H1 (cell line): ENCODE measurements at regions not wholly inside any gene's neighbourhood (a gene's known extent, or its start where the extent isn't known, plus 50 kb on each side); places are given as distances from the start of the nearest gene placed in this dataset.

Experiments used
- CTCF ChIA-PET: fragments of 300-600 bp; sonication (Branson Sonifier 250); formaldehyde crosslinking; loops from one replicate; lab custom pipeline; 2021; ENCODE audit not compliant: partially characterized antibody; lab: Charles Lee
- POLR2A ChIA-PET: fragments of 300-600 bp; sonication (Branson Sonifier 250); formaldehyde crosslinking; loops from one replicate; lab custom pipeline; 2021; ENCODE audit warnings: inconsistent platforms; ENCODE audit not compliant: partially characterized antibody; lab: Charles Lee
- DNase-seq, 2 experiments: peaks; one replicate each; pipeline versions ENCODE4 v3.0.0 to v3.0.0-alpha.2; 2010 to 2022; ENCODE audit warnings: low spot score in 2 of 2, low read depth in 1 of 2, mixed read lengths in 1 of 2
- FAIRE-seq: peaks from 2 replicates; lab custom pipeline; 2011; peaks lifted over from hg19 to GRCh38; lab: Jason Lieb, UNC
- H2AFZ ChIP-seq: 2 replicates; pipeline ENCODE4 v1.8.1; 2012; ENCODE audit warnings: low read length, inconsistent platforms
- H2AK5ac ChIP-seq: 2 replicates; pipeline ENCODE4 v1.6.1; 2013; ENCODE audit warnings: low read depth, low read length
- H2BK120ac ChIP-seq: replicated peaks from 2 replicates; pipeline ENCODE3; 2013; ENCODE audit warnings: low read depth, low read length, inconsistent platforms
- H2BK12ac ChIP-seq: 2 replicates; pipeline ENCODE4 v1.6.1; 2013; ENCODE audit warnings: low read depth, low read length
- H2BK15ac ChIP-seq: 2 replicates; pipeline ENCODE4 v1.6.1; 2013; ENCODE audit warnings: low read length
- H2BK20ac ChIP-seq: 2 replicates; pipeline ENCODE4 v1.6.1; 2013; ENCODE audit warnings: low read length
- H2BK5ac ChIP-seq: 2 replicates; pipeline ENCODE4 v1.6.1; 2013; ENCODE audit warnings: low read depth, low read length
- H3K14ac ChIP-seq: 2 replicates; pipeline ENCODE4 v1.6.1; 2013; ENCODE audit warnings: inconsistent platforms; ENCODE audit not compliant: insufficient read length
- H3K18ac ChIP-seq: 2 replicates; pipeline ENCODE4 v1.6.1; 2013; ENCODE audit warnings: low read length; ENCODE audit errors: extremely low read depth
- H3K23ac ChIP-seq: 2 replicates; pipeline ENCODE4 v1.6.1; 2013; ENCODE audit warnings: inconsistent platforms; ENCODE audit not compliant: insufficient read length
- H3K23me2 ChIP-seq: 2 replicates; pipeline ENCODE4 v1.6.1; 2013; ENCODE audit warnings: low read depth, low read length
- H3K27ac ChIP-seq: 2 replicates; pipeline ENCODE4 v1.6.1; 2011; ENCODE audit warnings: low read depth, low read length, inconsistent platforms
- H3K27me3 ChIP-seq, 4 experiments: replicated peaks in 1 of 4; 1 replicate in 1 of 4; 2 replicates in 3 of 4; pipeline versions ENCODE4 v1.6.1 to v1.8.1; 2011 to 2013; ENCODE audit warnings: low read length in 3 of 4, mild to moderate bottlenecking in 3 of 4, inconsistent platforms in 2 of 4, mixed read lengths in 2 of 4, moderate library complexity in 1 of 4; ENCODE audit not compliant: control insufficient read depth in 3 of 4, insufficient read depth in 3 of 4; ENCODE audit errors: extremely low read depth in 1 of 4
- H3K36me3 ChIP-seq, 4 experiments: 2 replicates each; pipeline versions ENCODE4 v1.6.1 to v1.8.1; 2011 to 2013; ENCODE audit warnings: mild to moderate bottlenecking in 4 of 4, low read length in 3 of 4, moderate library complexity in 2 of 4, control low read depth in 1 of 4, inconsistent platforms in 1 of 4; ENCODE audit not compliant: insufficient read depth in 4 of 4, control insufficient read depth in 2 of 4
- H3K4ac ChIP-seq: replicated peaks from 2 replicates; pipeline ENCODE3; 2013; ENCODE audit warnings: low read length, low read depth, mixed read lengths, inconsistent platforms; ENCODE audit not compliant: insufficient read length
- H3K4me1 ChIP-seq, 4 experiments: replicated peaks in 1 of 4; 1 replicate in 1 of 4; 2 replicates in 3 of 4; pipeline versions ENCODE4 v1.6.1 to v1.8.1; 2011 to 2013; ENCODE audit warnings: low read length in 3 of 4, inconsistent platforms in 2 of 4, mixed read lengths in 1 of 4; ENCODE audit not compliant: insufficient read depth in 4 of 4, control insufficient read depth in 3 of 4
- H3K4me2 ChIP-seq, 2 experiments: 2 replicates each; pipeline versions ENCODE4 v1.6.1 to v1.8.1; 2011 to 2013; ENCODE audit warnings: low read depth in 2 of 2, low read length in 2 of 2, control low read depth in 1 of 2, inconsistent platforms in 1 of 2, mild to moderate bottlenecking in 1 of 2; ENCODE audit not compliant: insufficient read depth in 1 of 2
- H3K4me3 ChIP-seq, 4 experiments: fragments of 200-600, 300-600 bp in 1 of 4; sonication (generic), shearing (Covaris generic), sonication (Bioruptor Twin) in 1 of 4; 2 replicates each; pipeline versions ENCODE4 v1.5.1 to v1.8.1; 2011 to 2016; ENCODE audit warnings: low read length in 4 of 4, low read depth in 3 of 4, control low read depth in 2 of 4, inconsistent platforms in 2 of 4, mild to moderate bottlenecking in 2 of 4, mixed read lengths in 1 of 4, moderate library complexity in 1 of 4; ENCODE audit not compliant: insufficient read depth in 2 of 4; ENCODE audit errors: extremely low read depth in 1 of 4
- H3K56ac ChIP-seq: replicated peaks from 2 replicates; pipeline ENCODE3; 2013; ENCODE audit warnings: low read depth, mild to moderate bottlenecking, mixed read lengths, low read length, inconsistent platforms; ENCODE audit not compliant: insufficient read length
- H3K79me1 ChIP-seq: 2 replicates; pipeline ENCODE4 v1.6.1; 2013; ENCODE audit warnings: low read depth, low read length, control low read depth
- H3K79me2 ChIP-seq, 2 experiments: 2 replicates each; pipeline versions ENCODE4 v1.6.1 to v1.8.1; 2012 to 2013; ENCODE audit warnings: low read length in 2 of 2, mild to moderate bottlenecking in 2 of 2, inconsistent platforms in 1 of 2; ENCODE audit not compliant: insufficient read depth in 2 of 2, control insufficient read depth in 1 of 2
- H3K9ac ChIP-seq, 4 experiments: replicated peaks in 1 of 4; 1 replicate in 1 of 4; 2 replicates in 3 of 4; pipeline versions ENCODE4 v1.6.1 to v1.8.1; 2011 to 2013; ENCODE audit warnings: low read depth in 3 of 4, low read length in 3 of 4, control low read depth in 2 of 4, mild to moderate bottlenecking in 2 of 4, moderate library complexity in 2 of 4, inconsistent platforms in 1 of 4; ENCODE audit errors: extremely low read depth in 1 of 4
- H3K9me3 ChIP-seq, 2 experiments: 2 replicates each; pipeline versions ENCODE4 v1.6.1 to v1.8.1; 2012 to 2013; ENCODE audit warnings: mild to moderate bottlenecking in 2 of 2, moderate library complexity in 2 of 2, control low read depth in 1 of 2, inconsistent platforms in 1 of 2, low read depth in 1 of 2, low read length in 1 of 2, mixed read lengths in 1 of 2; ENCODE audit not compliant: insufficient read depth in 2 of 2
- H4K20me1 ChIP-seq, 2 experiments: replicated peaks in 1 of 2; 2 replicates each; pipeline versions ENCODE3 to v1.8.1; 2011 to 2013; ENCODE audit warnings: inconsistent platforms in 2 of 2, low read length in 2 of 2, mild to moderate bottlenecking in 1 of 2; ENCODE audit not compliant: insufficient read depth in 2 of 2, control insufficient read depth in 1 of 2
- H4K5ac ChIP-seq: 2 replicates; pipeline ENCODE4 v1.6.1; 2013; ENCODE audit warnings: low read length, low read depth, mixed read lengths, inconsistent platforms; ENCODE audit not compliant: insufficient read length
- H4K8ac ChIP-seq: 2 replicates; pipeline ENCODE4 v1.8.0; 2013; ENCODE audit warnings: mild to moderate bottlenecking, moderate library complexity, low read length, inconsistent platforms; ENCODE audit not compliant: insufficient read depth; ENCODE audit errors: extremely low read depth
- H4K91ac ChIP-seq: replicated peaks from 2 replicates; pipeline ENCODE3; 2013; ENCODE audit warnings: low read length, mixed read lengths, inconsistent platforms; ENCODE audit not compliant: insufficient read length
- ATF3 ChIP-seq: IDR thresholded peaks from 2 replicates; pipeline ENCODE4 v1.6.1; 2011; ENCODE audit warnings: low read depth, mild to moderate bottlenecking, low read length; ENCODE audit not compliant: insufficient read depth
- CTBP2 ChIP-seq: IDR thresholded peaks from 2 replicates; pipeline ENCODE4 v1.7.0; 2011; ENCODE audit warnings: borderline replicate concordance, mild to moderate bottlenecking, moderate library complexity, mixed read lengths, low read length; ENCODE audit not compliant: insufficient read depth, insufficient read length
- EGR1 ChIP-seq: IDR thresholded peaks from 2 replicates; pipeline ENCODE4 v1.6.1; 2011; ENCODE audit warnings: low read depth, low read length, borderline replicate concordance
- EP300 ChIP-seq, 2 experiments: IDR thresholded peaks; 1 replicate in 1 of 2; 2 replicates in 1 of 2; pipeline ENCODE4 v1.6.1; 2011 to 2012; ENCODE audit warnings: low read depth in 2 of 2, low read length in 2 of 2, mild to moderate bottlenecking in 2 of 2, borderline replicate concordance in 1 of 2, inconsistent platforms in 1 of 2, moderate library complexity in 1 of 2
- JUND ChIP-seq: IDR thresholded peaks from 2 replicates; pipeline ENCODE4 v1.6.1; 2011; ENCODE audit warnings: mild to moderate bottlenecking, improper control_type of control experiment, low read length
- NRF1 ChIP-seq: IDR thresholded peaks from 2 replicates; pipeline ENCODE4 v1.6.1; 2011; ENCODE audit warnings: mild to moderate bottlenecking, low read depth, low read length, improper control_type of control experiment
- RNF2 ChIP-seq: fragments of 200-900, 300-1000 bp; sonication (generic); IDR thresholded peaks from 2 replicates; pipeline ENCODE4 v1.7.1; 2016; ENCODE audit warnings: borderline replicate concordance, low read depth, mild to moderate bottlenecking, antibody characterized with exemption, low read length; ENCODE audit not compliant: poor library complexity, severe bottlenecking; ENCODE audit errors: missing control alignments
- SIRT6 ChIP-seq: IDR thresholded peaks from one replicate; pipeline ENCODE4 v1.7.1; 2012; ENCODE audit warnings: low read length, inconsistent platforms
- SP1 ChIP-seq: IDR thresholded peaks from 2 replicates; pipeline ENCODE4 v1.6.1; 2011; ENCODE audit warnings: low read depth, low read length
- SUZ12 ChIP-seq: fragments of 200-600 bp; sonication (generic); IDR thresholded peaks from 2 replicates; pipeline ENCODE4 v1.6.1; 2012; ENCODE audit warnings: mild to moderate bottlenecking, inconsistent platforms, low read length, moderate library complexity, mixed read lengths
- TBP ChIP-seq: IDR thresholded peaks from 2 replicates; pipeline ENCODE4 v1.6.1; 2011; ENCODE audit warnings: low read depth, low read length, improper control_type of control experiment
- ZNF274 ChIP-seq: IDR thresholded peaks from 2 replicates; pipeline ENCODE4 v1.7.0; 2012; ENCODE audit warnings: low read length, borderline replicate concordance; ENCODE audit errors: extremely low read depth
- WGBS, 2 experiments: shearing (Covaris generic) in 1 of 2; methylation state at CpG; one replicate each; pipeline versions ENCODE4 v1.1.6 to v1.1.7; 2013 to 2015; ENCODE audit warnings: low lambda C conversion rate in 2 of 2, mixed read lengths in 2 of 2, inconsistent platforms in 1 of 2, low coverage in 1 of 2, missing lambda C conversion rate in 1 of 2; ENCODE audit not compliant: insufficient replicate concordance in 2 of 2, insufficient coverage in 1 of 2, insufficient read length in 1 of 2; ENCODE audit errors: extremely low coverage in 1 of 2, missing lambda C conversion rate in 1 of 2; 5-methylcytosine and 5-hydroxymethylcytosine counted together

GRCh38 chr14:84042992-84043391 is 1487.0 kb upstream of the FLRT2 start:
- no peaks in the 10 kb centered on the region for H3K79me2 ChIP-seq
- H3K56ac ChIP-seq = no peak overlapping the region
- H3K27ac ChIP-seq = no peak overlapping the region
- H2BK12ac ChIP-seq = no peak overlapping the region
- ChIA-PET POLR2A (no interaction called here), CTCF (no interaction called here)
- 94% methylated on average over 1 of the region's 1 CpG; no CpG with 5 or more reads in 1 of the 2 experiments for WGBS, 2 experiments
- no peak overlapping the region for H4K91ac ChIP-seq
- no peaks in the 10 kb centered on the region for H3K9me3 ChIP-seq
- H3K4me2 ChIP-seq = no peak overlapping the region
- FAIRE-seq = no peak
- H2BK5ac ChIP-seq = no peak overlapping the region
- no peak overlapping the region for H2BK20ac ChIP-seq
- H2BK120ac ChIP-seq = no peak overlapping the region
- no peak overlapping the region for H4K8ac ChIP-seq
- no peak overlapping the region for H2AFZ ChIP-seq
- H3K23ac ChIP-seq = no peak overlapping the region
- no peak overlapping the region for H2AK5ac ChIP-seq
- H3K36me3 ChIP-seq = no peaks in the 10 kb centered on the region
- no peaks in the 10 kb centered on the region; a peak in 1 of 7 replicates for H3K4me1 ChIP-seq
- no peaks in the 10 kb centered on the region for H3K27me3 ChIP-seq
- H3K23me2 ChIP-seq = no peaks in the 10 kb centered on the region
- H3K18ac ChIP-seq = no peak overlapping the region
- no peak overlapping the region for H3K4me3 ChIP-seq
- no peaks in the 10 kb centered on the region for H3K79me1 ChIP-seq
- no peak overlapping the region for H3K4ac ChIP-seq
- no peak overlapping the region for H4K5ac ChIP-seq
- H3K14ac ChIP-seq = no peak overlapping the region
- DNase-seq = no peak
- no peak overlapping the region for H3K9ac ChIP-seq
- no peak overlapping the region for H2BK15ac ChIP-seq
- no peaks in the 10 kb centered on the region for H4K20me1 ChIP-seq
- TF ChIP-seq SP1 = no peak
- TF ChIP-seq JUND = no peak
- TF ChIP-seq SIRT6 = no peak
- no peak for TF ChIP-seq RNF2
- no peak for TF ChIP-seq NRF1
- no peak for TF ChIP-seq ATF3
- TF ChIP-seq CTBP2 = no peak
- no peak for TF ChIP-seq EP300 (IDR thresholded peaks at IDR 0.05; ENCODE audit: borderline replicate concordance in 1 of 2, low read depth in 2 of 2, low read length in 2 of 2)
- no peak for TF ChIP-seq EGR1
- TF ChIP-seq ZNF274 = no peak
- TF ChIP-seq TBP = no peak
- TF ChIP-seq SUZ12 = no peak
